SK-N-MC (cell line): ENCODE measurements at regions not wholly inside any gene's neighbourhood (a gene's known extent, or its start where the extent isn't known, plus 50 kb on each side); places are given as distances from the start of the nearest gene placed in this dataset.
"Not testable (repeated sequence)": the region's sequence is repeated elsewhere in the genome, so short reads cannot be mapped to it uniquely, and the experiment has no call there.

ENCODE experiments used
- DNase-seq: peaks from one replicate; pipeline ENCODE4 v3.0.0-alpha.2; 2011; ENCODE audit warnings: low read depth, low spot score
- H3K27ac ChIP-seq: fragments of 200-600 bp; sonication (generic); 2 replicates; pipeline ENCODE4 v1.5.1; 2016; ENCODE audit warnings: mixed run types
- H3K36me3 ChIP-seq: fragments of 200-600 bp; sonication (generic); 2 replicates; pipeline ENCODE4 v1.6.1; 2017; ENCODE audit warnings: antibody characterized with exemption, low read length, mixed read lengths; ENCODE audit not compliant: insufficient read depth
- H3K4me3 ChIP-seq: fragments of 200-600 bp; sonication (generic); 2 replicates; pipeline ENCODE4 v1.5.1; 2016
- H3K9ac ChIP-seq: fragments of 200-600 bp; sonication (generic); 2 replicates; pipeline ENCODE4 v1.8.0; 2017; ENCODE audit warnings: mixed run types, mixed read lengths; ENCODE audit not compliant: insufficient read length
- H3K9me3 ChIP-seq: fragments of 200-600 bp; sonication (generic); 2 replicates; pipeline ENCODE4 v1.6.1; 2017; ENCODE audit warnings: low read depth, mild to moderate bottlenecking, antibody characterized with exemption, low read length, moderate library complexity, mixed read lengths
- EZH2 ChIP-seq: fragments of 200-600 bp; sonication (generic); IDR thresholded peaks from one replicate; pipeline ENCODE4 v1.6.1; 2017; ENCODE audit warnings: antibody characterized with exemption
- FOXP2 ChIP-seq: optimal IDR thresholded peaks from 2 replicates; pipeline ENCODE3; 2011; ENCODE audit warnings: mild to moderate bottlenecking, moderate library complexity; ENCODE audit not compliant: insufficient read depth; ENCODE audit errors: extremely low read length, control extremely low read depth
- POLR2AphosphoS5 ChIP-seq: IDR thresholded peaks from 2 replicates; pipeline ENCODE4 v1.6.1; 2012; ENCODE audit warnings: mild to moderate bottlenecking, low read depth, low read length, borderline replicate concordance

DNA sequence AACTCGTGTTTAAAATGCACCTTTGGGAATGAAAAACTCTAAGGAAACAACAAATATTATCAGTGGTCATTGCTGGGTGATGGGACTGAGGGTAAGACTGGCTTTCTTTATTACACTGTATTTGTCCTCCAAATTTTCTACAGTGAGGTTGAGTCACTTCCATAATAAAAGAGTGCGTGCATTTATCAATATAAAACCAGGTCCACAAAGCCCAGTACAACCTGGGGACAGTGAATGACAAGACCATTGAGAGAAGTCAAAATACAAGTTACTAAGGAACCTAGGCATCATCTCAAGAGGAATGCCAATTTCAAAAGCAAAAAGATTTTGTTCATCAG lies 76.4 kb downstream of the MAGED4 start:
- DNase-seq = no peak
- H3K36me3 ChIP-seq = no peaks in the 10 kb centered on the region
- H3K4me3 ChIP-seq = peak overlapping the region; percentile 81
- H3K27ac ChIP-seq = peak overlapping the region; percentile 94
- peak overlapping the region; percentile 58 for H3K9ac ChIP-seq
- no peaks in the 10 kb centered on the region for H3K9me3 ChIP-seq
- TF ChIP-seq POLR2AphosphoS5 = no peak
- no peak for TF ChIP-seq EZH2
- TF ChIP-seq FOXP2 = no peak

- no peaks in the 10 kb centered on the region for H3K9me3 ChIP-seq
- H3K36me3 ChIP-seq = no peaks in the 10 kb centered on the region
- H3K27ac ChIP-seq = peak overlapping the region; percentile 94
- DNase-seq = peak; percentile 72
- H3K4me3 ChIP-seq = peak overlapping the region; percentile 81
- TF ChIP-seq EZH2 (no peak), POLR2AphosphoS5 (peak; percentile 40; the same call in 1 of the 2 replicates), FOXP2 (no peak)
- H3K9ac ChIP-seq = peak overlapping the region; percentile 75
Measured at GRCh38 chrX:52261463-52262194, 76.9 kb downstream of the MAGED4 start.

DNA sequence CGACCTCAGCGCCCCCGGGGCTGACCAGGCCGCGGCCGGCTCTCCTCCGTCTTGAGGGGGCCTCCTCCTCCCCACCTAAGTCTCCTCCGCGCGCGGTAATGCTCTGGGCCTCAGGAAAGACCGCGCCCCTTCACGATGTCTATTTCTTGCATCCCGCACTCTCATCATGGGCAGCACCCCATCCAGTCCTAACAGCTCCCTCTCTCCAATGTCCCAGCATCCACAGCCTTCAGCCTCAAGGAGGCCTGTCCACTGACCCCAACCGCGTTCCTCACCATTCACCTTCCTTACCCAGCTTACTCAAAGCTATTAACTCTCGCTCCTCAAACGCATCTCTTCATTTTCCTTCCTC lies 77.5 kb downstream of the MAGED4 start:
- no peak for DNase-seq
- peak overlapping the region; percentile 81 for H3K4me3 ChIP-seq
- H3K36me3 ChIP-seq = no peaks in the 10 kb centered on the region
- no peaks in the 10 kb centered on the region for H3K9me3 ChIP-seq
- H3K9ac ChIP-seq = peak overlapping the region; percentile 75
- TF ChIP-seq EZH2 (no peak), POLR2AphosphoS5 (no peak), FOXP2 (no peak)
- H3K27ac ChIP-seq = peak overlapping the region; percentile 94

GRCh38 chrX:52263417-52263816 lies 78.7 kb downstream of the MAGED4 start:
- TF ChIP-seq EZH2 (no peak), FOXP2 (no peak), POLR2AphosphoS5 (0 out of 2 replicates have a peak, but pooled peaks have one; percentile 31)

GRCh38 chrX:52265713-52266112 lies 81.0 kb downstream of the MAGED4 start:
- H3K4me3 ChIP-seq = no peak overlapping the region
- DNase-seq = no peak
- no peaks in the 10 kb centered on the region for H3K36me3 ChIP-seq
- no peak overlapping the region for H3K9ac ChIP-seq
- no peak overlapping the region for H3K27ac ChIP-seq
- TF ChIP-seq POLR2AphosphoS5 = no peak
- no peak for TF ChIP-seq EZH2
- TF ChIP-seq FOXP2 = no peak
- H3K9me3 ChIP-seq = no peaks in the 10 kb centered on the region

More at GRCh38 chrX:52263417-52263816, 78.7 kb downstream of the MAGED4 start:
- no peak for DNase-seq
- H3K4me3 ChIP-seq = no peak overlapping the region; the same call in 1 of the 2 replicates
- peak overlapping the region; percentile 94 for H3K27ac ChIP-seq
- H3K36me3 ChIP-seq = no peaks in the 10 kb centered on the region
- no peaks in the 10 kb centered on the region for H3K9me3 ChIP-seq
- H3K9ac ChIP-seq = peak overlapping the region; percentile 22

DNA sequence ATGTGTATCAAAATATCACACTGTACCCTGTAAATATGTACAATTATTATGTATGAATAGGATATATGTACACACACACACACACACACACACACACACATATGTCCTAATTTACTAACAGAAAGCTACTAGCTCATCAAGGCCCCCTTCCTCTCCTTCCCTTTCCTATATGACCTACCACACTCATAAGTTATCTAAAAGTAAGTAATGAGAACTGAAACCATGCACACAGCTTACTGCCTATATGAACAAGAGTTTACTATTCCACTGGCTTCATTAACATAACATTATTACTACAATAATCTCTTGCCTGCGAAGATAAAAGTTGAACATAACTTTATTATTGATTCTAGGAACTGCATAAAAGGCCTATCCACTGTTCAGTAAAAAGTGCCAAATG lies 83.8 kb downstream of the MAGED4 start:
- H3K4me3 ChIP-seq, DNase-seq, H3K36me3 ChIP-seq, H3K9ac ChIP-seq, H3K9me3 ChIP-seq, H3K27ac ChIP-seq: not testable (repeated sequence)

GRCh38 chrX:52270453-52271116 lies 85.9 kb downstream of the MAGED4 start:
- Histone ChIP-seq H3K4me3 (no peak overlapping the region), H3K9me3 (no peaks in the 10 kb centered on the region), H3K36me3 (no peaks in the 10 kb centered on the region), H3K9ac (no peak overlapping the region), H3K27ac (peak overlapping the region; percentile 78)
- no peak for TF ChIP-seq EZH2
- TF ChIP-seq POLR2AphosphoS5 = no peak
- no peak for TF ChIP-seq FOXP2
- DNase-seq = no peak

GRCh38 chrX:52271206-52271605 lies 86.5 kb downstream of the MAGED4 start:
- H3K27ac ChIP-seq = peak overlapping the region; percentile 78
- H3K9me3 ChIP-seq = no peaks in the 10 kb centered on the region
- peak; percentile 28 for DNase-seq
- H3K36me3 ChIP-seq = no peaks in the 10 kb centered on the region
- H3K4me3 ChIP-seq = no peak overlapping the region
- no peak for TF ChIP-seq FOXP2
- no peak for TF ChIP-seq POLR2AphosphoS5
- no peak for TF ChIP-seq EZH2
- H3K9ac ChIP-seq = no peak overlapping the region

DNA sequence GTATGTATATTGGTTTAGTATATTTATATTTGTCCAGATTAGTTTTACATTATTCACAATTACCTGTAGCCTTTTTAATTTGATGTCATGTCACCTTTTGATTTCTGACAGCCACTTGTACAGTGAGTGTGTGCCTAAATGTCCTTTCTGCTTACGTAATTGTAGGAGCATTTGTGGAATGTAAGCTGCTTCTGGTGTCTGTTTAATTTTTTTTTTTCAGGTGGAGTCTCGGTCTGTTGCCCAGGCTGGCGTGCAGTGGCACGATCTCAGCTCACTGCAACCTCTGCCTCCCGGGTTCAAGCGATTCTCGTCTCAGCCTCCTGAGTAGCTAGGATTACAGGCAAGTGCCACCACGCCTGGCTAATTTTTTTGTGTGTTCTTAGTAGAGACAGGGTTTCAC lies 91.2 kb upstream of the XAGE2 start:
- TF ChIP-seq EZH2 (no peak), POLR2AphosphoS5 (no peak), FOXP2 (no peak)
- Histone ChIP-seq H3K36me3 (no peaks in the 10 kb centered on the region), H3K9ac (no peak overlapping the region), H3K9me3 (no peaks in the 10 kb centered on the region; the same call in 1 of the 2 replicates), H3K4me3 (no peak overlapping the region), H3K27ac (no peak overlapping the region)
- no peak for DNase-seq
